ENCODE measurements at regions not wholly inside any gene's neighbourhood (a gene's known extent, or its start where the extent isn't known, plus 50 kb on each side); places are given as distances from the start of the nearest gene placed in this dataset.

GRCh38 chr4:151603377-151603776, 157.4 kb downstream of the GATB start:
- TF ChIP-seq CTCF (IDR thresholded peaks at IDR 0.05), result no peak
- TF ChIP-seq REST (IDR thresholded peaks at IDR 0.05; ENCODE audit: insufficient read depth in 1 of 2, low read depth in 2 of 2, low read length in 1 of 2), result no peak
- no peak for TF ChIP-seq POLR2AphosphoS5 (IDR thresholded peaks at IDR 0.05; ENCODE audit: low read depth, low read length)
- no peak for TF ChIP-seq SIN3A (IDR thresholded peaks at IDR 0.05; ENCODE audit: borderline replicate concordance, insufficient read depth, low read depth, low read length)
